ENCODE measurements at regions not wholly inside any gene's neighbourhood (a gene's known extent, or its start where the extent isn't known, plus 50 kb on each side); places are given as distances from the start of the nearest gene placed in this dataset.

GRCh38 chr2:156383798-156384197 lies 51.3 kb upstream of the NR4A2 start:
- DNase-seq = no peak
- Mint-ChIP-seq H3K27me3 (no peaks in the 10 kb centered on the region), H3K9me3 (no peaks in the 10 kb centered on the region), H3K4me1 (peaks cover 49% of the 10 kb centered on the region), H3K36me3 (peaks cover 1% of the 10 kb centered on the region), H3K27ac (no peak overlapping the region), H3K4me3 (no peak overlapping the region)

GRCh38 chr2:156385242-156385641 lies 50.9 kb upstream of the GPD2 start:
- no peak overlapping the region for H3K4me3 Mint-ChIP-seq
- DNase-seq = peak; percentile 38
- H3K27ac Mint-ChIP-seq = peak overlapping the region; percentile 85
- no peaks in the 10 kb centered on the region for H3K9me3 Mint-ChIP-seq
- no peaks in the 10 kb centered on the region for H3K27me3 Mint-ChIP-seq
- peaks cover 40% of the 10 kb centered on the region for H3K4me1 Mint-ChIP-seq
- H3K36me3 Mint-ChIP-seq = no peaks in the 10 kb centered on the region

Measured in activated naive CD8-positive, alpha-beta T cell treated with anti-CD3 and anti-CD28 coated beads for 36 hours (primary cell).